Esophagus muscularis mucosa (tissue), 4 donors: ENCODE measurements at regions not wholly inside any gene's neighbourhood (a gene's known extent, or its start where the extent isn't known, plus 50 kb on each side); places are given as distances from the start of the nearest gene placed in this dataset.

Experiments used
- DNase-seq: peaks from one replicate; pipeline ENCODE4 v3.0.0-alpha.2; 2017; ENCODE audit errors: extremely low spot score
- H3K27ac ChIP-seq, 4 donors: fragments of 200-600 bp; sonication (generic); replicated peaks in 1 of 4; 1 replicate in 3 of 4; 2 replicates in 1 of 4; pipeline ENCODE4 v1.5.1; 2016 to 2019; ENCODE audit warnings: mild to moderate bottlenecking in 1 of 4
- H3K27me3 ChIP-seq, 4 donors: fragments of 200-600 bp; sonication (generic); one replicate each; pipeline versions ENCODE4 v1.5.1 to v1.6.0; 2016 to 2019
- H3K36me3 ChIP-seq, 4 donors: fragments of 200-600 bp; sonication (generic); one replicate each; pipeline ENCODE4 v1.5.1; 2016 to 2019
- H3K4me1 ChIP-seq, 4 donors: fragments of 200-600 bp; sonication (generic); one replicate each; pipeline ENCODE4 v1.5.1; 2016 to 2019
- H3K4me3 ChIP-seq, 4 donors: fragments of 200-600 bp; sonication (generic); 1 replicate in 2 of 4; 2 replicates in 2 of 4; pipeline ENCODE4 v1.5.1; 2016 to 2019; ENCODE audit warnings: mild to moderate bottlenecking in 4 of 4, moderate library complexity in 1 of 4
- H3K9me3 ChIP-seq, 4 donors: fragments of 200-600 bp; sonication (generic); 1 replicate in 3 of 4; 2 replicates in 1 of 4; pipeline ENCODE4 v1.5.1; 2016 to 2019
- EP300 ChIP-seq: sonication (generic); formaldehyde crosslinking; IDR thresholded peaks from one replicate; pipeline ENCODE4 v1.6.1; 2017; ENCODE audit warnings: antibody characterized with exemption
- POLR2A ChIP-seq: fragments of 450-650 bp; IDR thresholded peaks from one replicate; pipeline ENCODE4 v1.6.1; 2017; ENCODE audit warnings: antibody characterized with exemption, moderate library complexity, mild to moderate bottlenecking, low read depth
- POLR2AphosphoS5 ChIP-seq, 2 donors: sonication (generic); formaldehyde crosslinking; IDR thresholded peaks; one replicate each; pipeline ENCODE4 v1.6.1; 2017; ENCODE audit warnings: antibody characterized with exemption in 2 of 2
- WGBS: methylation state at CpG from one replicate; pipeline ENCODE4 v1.1.5; 2018; 5-methylcytosine and 5-hydroxymethylcytosine counted together
- intact Hi-C: fragments of 100-400 bp; cut with DNase I; formaldehyde crosslinking; loops from one replicate; pipeline ENCODE4 v1.15.1; 2023
- TF ChIP-seq, protein P1 (sequence below), 3 experiments: fragments of 200-600 bp in 2 of 3; fragments of 450-650 bp in 1 of 3; sonication (generic) in 2 of 3; IDR thresholded peaks; one replicate each; pipeline ENCODE4 v1.5.1; 2017 to 2019; ENCODE audit warnings: antibody characterized with exemption in 3 of 3, mild to moderate bottlenecking in 2 of 3, moderate library complexity in 1 of 3

DNA sequence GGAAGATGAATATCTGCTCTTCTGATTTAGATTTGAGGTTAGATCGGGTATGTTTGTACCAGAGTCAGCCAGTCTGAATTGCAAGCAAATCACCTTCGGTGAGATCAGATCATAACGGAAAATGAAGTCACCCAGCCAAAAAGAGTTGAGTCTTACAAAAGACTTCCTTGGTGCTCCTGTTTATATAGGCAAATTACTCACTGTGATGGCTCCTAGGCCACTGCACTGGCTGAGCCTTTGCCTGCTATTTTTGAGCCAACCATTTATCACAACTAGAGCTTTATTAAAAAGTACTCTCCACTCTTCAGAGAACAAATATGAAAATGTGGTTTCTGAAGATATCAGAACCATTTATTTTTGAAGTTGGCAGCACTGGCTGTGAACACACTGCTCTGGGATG, 277.7 kb upstream of the PCSK5 start:
- no peaks in the 10 kb centered on the region for H3K27me3 ChIP-seq
- intact Hi-C loops = no loop called here
- H3K4me3 ChIP-seq = no peak overlapping the region
- H3K27ac ChIP-seq = no peak overlapping the region
- DNase-seq = no peak
- no peaks in the 10 kb centered on the region for H3K36me3 ChIP-seq
- TF ChIP-seq POLR2AphosphoS5 (IDR thresholded peaks at IDR 0.05) (no peak), EP300 (no peak), POLR2A (no peak)
- TF ChIP-seq, protein P1, sequence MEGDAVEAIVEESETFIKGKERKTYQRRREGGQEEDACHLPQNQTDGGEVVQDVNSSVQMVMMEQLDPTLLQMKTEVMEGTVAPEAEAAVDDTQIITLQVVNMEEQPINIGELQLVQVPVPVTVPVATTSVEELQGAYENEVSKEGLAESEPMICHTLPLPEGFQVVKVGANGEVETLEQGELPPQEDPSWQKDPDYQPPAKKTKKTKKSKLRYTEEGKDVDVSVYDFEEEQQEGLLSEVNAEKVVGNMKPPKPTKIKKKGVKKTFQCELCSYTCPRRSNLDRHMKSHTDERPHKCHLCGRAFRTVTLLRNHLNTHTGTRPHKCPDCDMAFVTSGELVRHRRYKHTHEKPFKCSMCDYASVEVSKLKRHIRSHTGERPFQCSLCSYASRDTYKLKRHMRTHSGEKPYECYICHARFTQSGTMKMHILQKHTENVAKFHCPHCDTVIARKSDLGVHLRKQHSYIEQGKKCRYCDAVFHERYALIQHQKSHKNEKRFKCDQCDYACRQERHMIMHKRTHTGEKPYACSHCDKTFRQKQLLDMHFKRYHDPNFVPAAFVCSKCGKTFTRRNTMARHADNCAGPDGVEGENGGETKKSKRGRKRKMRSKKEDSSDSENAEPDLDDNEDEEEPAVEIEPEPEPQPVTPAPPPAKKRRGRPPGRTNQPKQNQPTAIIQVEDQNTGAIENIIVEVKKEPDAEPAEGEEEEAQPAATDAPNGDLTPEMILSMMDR (IDR thresholded peaks at IDR 0.05) = no peak
- 28% methylated on average over 3 of the region's 3 CpGs for WGBS
- H3K9me3 ChIP-seq = no peaks in the 10 kb centered on the region
- H3K4me1 ChIP-seq = peaks cover 0 to 9% (median 7%) of the 10 kb centered on the region in 4 donors

DNA sequence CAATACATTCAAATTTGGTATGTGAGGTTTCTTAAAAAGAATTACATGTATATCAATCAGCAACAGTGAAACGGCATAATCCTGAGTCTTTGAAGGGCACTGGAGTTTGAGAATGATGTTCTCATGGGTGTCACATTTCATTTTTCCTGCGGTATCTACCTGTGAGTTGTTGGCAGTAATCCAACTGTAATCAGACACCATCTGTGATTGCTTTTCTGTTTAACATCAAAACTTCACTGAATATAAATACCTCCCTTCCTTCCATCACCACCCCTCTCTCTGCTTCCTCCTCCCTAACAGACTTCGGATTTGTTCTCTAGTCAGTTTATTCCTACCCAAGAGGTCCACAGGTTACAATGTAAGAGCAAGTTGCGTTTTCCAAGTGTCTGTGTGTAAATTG, 275.2 kb upstream of the PCSK5 start:
- Histone ChIP-seq H3K4me3 (no peak overlapping the region), H3K9me3 (no peaks in the 10 kb centered on the region), H3K4me1 (peaks cover 0 to 9% (median 7%) of the 10 kb centered on the region in 4 donors), H3K27ac (no peak overlapping the region), H3K27me3 (no peaks in the 10 kb centered on the region), H3K36me3 (no peaks in the 10 kb centered on the region)
- intact Hi-C loops = no loop called here
- whole genome bisulfite sequencing = 36% methylated on average over 4 of the region's 4 CpGs
- TF ChIP-seq POLR2A (no peak), POLR2AphosphoS5 (IDR thresholded peaks at IDR 0.05) (no peak), EP300 (no peak)
- TF ChIP-seq, protein P1 (IDR thresholded peaks at IDR 0.05) = no peak
- no peak for DNase-seq

DNA sequence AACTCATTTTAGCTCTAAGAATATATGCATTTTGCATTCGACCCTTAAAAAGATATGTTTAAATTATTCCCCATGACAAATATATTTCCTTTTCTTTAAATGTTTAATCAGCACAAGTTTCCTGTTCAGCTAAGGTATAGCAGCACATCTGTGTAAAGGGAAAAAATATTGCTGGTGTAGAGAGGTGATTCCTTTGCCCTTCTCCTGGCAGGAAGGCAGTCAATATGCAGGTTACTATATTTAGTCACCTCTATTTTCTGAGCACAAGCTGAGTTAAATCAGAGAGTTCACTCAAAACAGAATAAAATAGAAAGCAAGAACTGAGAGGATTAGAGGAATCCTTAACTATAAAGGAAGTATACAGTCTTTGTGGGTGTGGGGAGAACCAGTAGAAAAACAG, 274.4 kb upstream of the PCSK5 start:
- Histone ChIP-seq H3K36me3 (no peaks in the 10 kb centered on the region), H3K4me3 (no peak overlapping the region), H3K4me1 (peaks cover 0 to 9% (median 7%) of the 10 kb centered on the region in 4 donors), H3K9me3 (no peaks in the 10 kb centered on the region), H3K27ac (no peak overlapping the region), H3K27me3 (no peaks in the 10 kb centered on the region)
- 46% methylated on average over 1 of the region's 1 CpG for WGBS
- TF ChIP-seq POLR2AphosphoS5 (IDR thresholded peaks at IDR 0.05) (no peak), POLR2A (no peak), EP300 (no peak)
- TF ChIP-seq, protein P1 (IDR thresholded peaks at IDR 0.05) = no peak
- no peak for DNase-seq
- intact Hi-C loops = no loop called here

DNA sequence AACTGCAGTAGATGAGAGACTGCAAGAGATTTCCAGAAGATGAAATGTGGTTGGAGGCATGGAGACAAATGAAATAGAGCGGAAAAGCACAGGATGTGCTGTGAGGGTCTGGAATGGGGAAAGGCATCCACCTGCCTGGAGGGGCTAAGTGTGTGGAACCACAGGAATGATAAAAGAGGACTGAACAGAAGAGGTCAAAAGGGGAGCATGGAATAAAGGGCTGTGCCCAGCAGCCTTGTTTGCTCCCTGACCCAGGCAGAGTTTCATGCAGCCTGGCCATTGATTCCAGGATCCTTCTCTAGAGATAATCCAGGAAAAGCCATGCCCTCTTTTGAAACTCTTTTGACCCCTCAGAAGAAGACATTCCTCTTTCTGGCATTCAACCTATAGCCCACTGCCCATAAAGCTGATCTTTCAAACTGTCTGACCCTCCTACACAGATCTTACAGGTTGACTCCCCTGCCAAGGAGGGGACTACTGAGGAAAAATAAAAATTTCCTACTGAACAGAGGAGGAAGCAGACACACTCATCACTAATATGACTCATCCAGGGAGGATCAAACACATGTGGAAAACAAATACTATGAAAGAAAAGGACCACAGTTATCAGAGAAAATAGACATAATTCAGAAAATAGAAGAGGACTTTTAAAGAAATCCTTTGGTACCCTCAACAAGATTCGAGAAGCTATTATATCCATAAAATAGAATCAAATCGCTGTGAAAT, 273.5 kb upstream of the PCSK5 start:
- H3K4me1 ChIP-seq = peaks cover 0 to 9% (median 7%) of the 10 kb centered on the region in 4 donors
- no peak overlapping the region for H3K4me3 ChIP-seq
- H3K27ac ChIP-seq = no peak overlapping the region
- no peaks in the 10 kb centered on the region for H3K27me3 ChIP-seq
- intact Hi-C loops = no loop called here
- H3K36me3 ChIP-seq = no peaks in the 10 kb centered on the region
- 92% methylated on average over 3 of the region's 3 CpGs for WGBS
- no peaks in the 10 kb centered on the region for H3K9me3 ChIP-seq
- TF ChIP-seq EP300 (no peak), POLR2A (no peak), POLR2AphosphoS5 (IDR thresholded peaks at IDR 0.05) (no peak)
- TF ChIP-seq, protein P1 (IDR thresholded peaks at IDR 0.05) = no peak
- no peak for DNase-seq

DNA sequence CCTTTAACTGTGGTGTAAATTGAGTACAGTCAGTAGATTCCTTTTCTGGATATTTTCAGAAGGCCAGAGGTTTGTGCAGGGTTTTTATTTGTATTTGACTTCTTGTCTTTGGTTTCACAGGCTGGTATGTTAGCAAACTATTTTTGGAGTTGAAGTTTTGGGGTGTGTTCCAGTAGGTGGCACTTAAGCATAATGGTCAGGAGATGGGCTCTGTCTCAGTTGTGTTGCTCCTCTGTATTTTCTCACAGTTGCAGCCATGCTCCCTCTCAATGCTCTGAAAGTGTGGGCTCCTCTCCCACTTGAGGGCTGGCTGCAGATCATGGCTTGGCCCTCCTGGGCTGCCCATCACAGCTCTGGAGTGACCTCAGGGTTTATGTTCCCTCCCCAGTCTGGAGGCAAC, 267.0 kb upstream of the PCSK5 start:
- intact Hi-C loops = no loop called here
- Histone ChIP-seq H3K9me3 (no peaks in the 10 kb centered on the region), H3K4me1 (no peaks in the 10 kb centered on the region), H3K4me3 (no peak overlapping the region), H3K27ac (no peak overlapping the region), H3K27me3 (no peaks in the 10 kb centered on the region), H3K36me3 (no peaks in the 10 kb centered on the region)
- DNase-seq = no peak
- TF ChIP-seq POLR2AphosphoS5 (IDR thresholded peaks at IDR 0.05) (no peak), EP300 (no peak), POLR2A (no peak)
- TF ChIP-seq, protein P1 (IDR thresholded peaks at IDR 0.05) = no peak
